ENCODE measurements at regions not wholly inside any gene's neighbourhood (a gene's known extent, or its start where the extent isn't known, plus 50 kb on each side); places are given as distances from the start of the nearest gene placed in this dataset.

GRCh38 chr15:69930754-69931153 lies 167.0 kb downstream of the TLE3 start:
- TF ChIP-seq MXI1 (IDR thresholded peaks at IDR 0.05; ENCODE audit: borderline replicate concordance, low read depth, low read length) (no peak), CTCF (conservative IDR thresholded peaks at IDR 0.05; ENCODE audit: low read depth, low read length) (no peak), POLR2A (IDR thresholded peaks at IDR 0.05; ENCODE audit: low read depth, low read length) (no peak)
